Caco-2 (cell line): ENCODE measurements at regions not wholly inside any gene's neighbourhood (a gene's known extent, or its start where the extent isn't known, plus 50 kb on each side); places are given as distances from the start of the nearest gene placed in this dataset.
"Not testable (repeated sequence)": the region's sequence is repeated elsewhere in the genome, so short reads cannot be mapped to it uniquely, and the experiment has no call there.

Experiments
- BruUV-seq: library from RNA; stranded (reverse); fragments of 400-500 nt; replicated peaks from 2 replicates; lab custom pipeline; 2021; lab: Mats Ljungman, UMichigan
- CTCF ChIA-PET: fragments of 300-600 bp; sonication (Branson Sonifier 250); formaldehyde crosslinking; loops from one replicate; lab custom pipeline; 2022; ENCODE audit warnings: antibody characterized with exemption; lab: Charles Lee
- POLR2A ChIA-PET: fragments of 300-600 bp; sonication (Branson Sonifier 250); formaldehyde crosslinking; loops from one replicate; lab custom pipeline; 2022; ENCODE audit warnings: antibody characterized with exemption; lab: Charles Lee
- DNase-seq, 2 experiments: peaks; one replicate each; pipeline versions ENCODE4 v3.0.0 to v3.0.0-alpha.2; 2020 to 2022
- H3K27me3 ChIP-seq: replicated peaks from 2 replicates; pipeline ENCODE4 v1.6.0; 2011; ENCODE audit warnings: low read length; ENCODE audit not compliant: control insufficient read depth, insufficient read depth
- H3K36me3 ChIP-seq: 2 replicates; pipeline ENCODE4 v1.5.1; 2011; ENCODE audit warnings: low read length; ENCODE audit not compliant: control insufficient read depth, insufficient read depth
- H3K4me1 ChIP-seq: fragments of 250-450 bp; sonication (Bioruptor Pico); 2 replicates; pipeline ENCODE4 v1.5.1; 2020; ENCODE audit warnings: mild to moderate bottlenecking
- H3K4me3 ChIP-seq: 2 replicates; pipeline ENCODE4 v1.5.1; 2011; ENCODE audit warnings: low read depth, mild to moderate bottlenecking, control low read depth, low read length
- H3K9me3 ChIP-seq: fragments of 250-450 bp; sonication (Bioruptor Pico); 2 replicates; pipeline ENCODE4 v1.5.1; 2020; ENCODE audit warnings: mild to moderate bottlenecking, moderate library complexity
- H3K27ac Mint-ChIP-seq: one replicate; pipeline ENCODE4 v1.8.0; 2022; ENCODE audit warnings: mixed read lengths; ENCODE audit not compliant: unreplicated experiment
- H3K27me3 Mint-ChIP-seq: one replicate; pipeline ENCODE4 v1.8.0; 2022; ENCODE audit warnings: mixed read lengths; ENCODE audit not compliant: insufficient read depth, unreplicated experiment
- H3K36me3 Mint-ChIP-seq: one replicate; pipeline ENCODE4 v1.8.0; 2022; ENCODE audit warnings: mild to moderate bottlenecking, mixed read lengths; ENCODE audit not compliant: insufficient read depth, unreplicated experiment
- H3K4me1 Mint-ChIP-seq: one replicate; pipeline ENCODE4 v1.8.0; 2022; ENCODE audit warnings: low read depth, mixed read lengths; ENCODE audit not compliant: unreplicated experiment
- H3K4me3 Mint-ChIP-seq: one replicate; pipeline ENCODE4 v1.8.0; 2022; ENCODE audit warnings: mild to moderate bottlenecking, moderate library complexity, mixed read lengths; ENCODE audit not compliant: unreplicated experiment
- H3K9me3 Mint-ChIP-seq: one replicate; pipeline ENCODE4 v1.8.0; 2022; ENCODE audit warnings: mixed read lengths; ENCODE audit not compliant: unreplicated experiment
- CTCF ChIP-seq, 2 experiments: fragments of 200-600 bp in 1 of 2; IDR thresholded peaks; 1 replicate in 1 of 2; 2 replicates in 1 of 2; pipeline versions ENCODE4 v1.5.1 to v1.8.0; 2011 to 2022; ENCODE audit warnings: antibody characterized with exemption in 1 of 2, control low read depth in 1 of 2, inconsistent platforms in 1 of 2, low read depth in 1 of 2, low read length in 1 of 2, mild to moderate bottlenecking in 1 of 2, moderate library complexity in 1 of 2; ENCODE audit not compliant: insufficient read depth in 1 of 2, severe bottlenecking in 1 of 2, unreplicated experiment in 1 of 2
- intact Hi-C: fragments of 100-400 bp; cut with micrococcal nuclease; formaldehyde crosslinking; loops from one replicate; pipeline ENCODE4 v1.10.0; 2022; ENCODE audit not compliant: unreplicated experiment

- Mint-ChIP-seq H3K27me3 (no peaks in the 10 kb centered on the region), H3K9me3 (peaks cover 9% of the 10 kb centered on the region), H3K4me1 (no peaks in the 10 kb centered on the region), H3K36me3 (no peaks in the 10 kb centered on the region), H3K4me3 (no peak overlapping the region), H3K27ac (no peak overlapping the region)
- BruUV-seq, result no TSS peak
- no peaks in the 10 kb centered on the region for H3K27me3 ChIP-seq
- intact Hi-C loops, result no loop called here
- CTCF ChIA-PET, result no interaction called here
- H3K4me1 ChIP-seq, result no peaks in the 10 kb centered on the region
- POLR2A ChIA-PET, result no interaction called here
- H3K9me3 ChIP-seq, result no peaks in the 10 kb centered on the region
- H3K36me3 ChIP-seq, result no peaks in the 10 kb centered on the region
- no peak for TF ChIP-seq CTCF (IDR thresholded peaks at IDR 0.05; ENCODE audit: insufficient read depth in 1 of 2, low read depth in 1 of 2, low read length in 1 of 2, severe bottlenecking in 1 of 2, unreplicated experiment in 1 of 2)
- H3K4me3 ChIP-seq, result no peak overlapping the region
- no peak for DNase-seq
Measured at GRCh38 chr4:162837241-162837640, 329.4 kb downstream of the NAF1 start.

- no peak overlapping the region for H3K4me3 ChIP-seq
- POLR2A ChIA-PET, result no interaction called here
- no peaks in the 10 kb centered on the region for H3K9me3 ChIP-seq
- H3K27me3 ChIP-seq, result no peaks in the 10 kb centered on the region
- Mint-ChIP-seq H3K4me3 (no peak overlapping the region), H3K27ac (no peak overlapping the region), H3K27me3 (no peaks in the 10 kb centered on the region), H3K4me1 (no peaks in the 10 kb centered on the region), H3K9me3 (peaks cover 9% of the 10 kb centered on the region), H3K36me3 (no peaks in the 10 kb centered on the region)
- no TSS peak for BruUV-seq
- CTCF ChIA-PET, result no interaction called here
- intact Hi-C loops, result no loop called here
- H3K4me1 ChIP-seq, result no peaks in the 10 kb centered on the region
- no peak for DNase-seq
- H3K36me3 ChIP-seq, result no peaks in the 10 kb centered on the region
- no peak for TF ChIP-seq CTCF (IDR thresholded peaks at IDR 0.05; ENCODE audit: insufficient read depth in 1 of 2, low read depth in 1 of 2, low read length in 1 of 2, severe bottlenecking in 1 of 2, unreplicated experiment in 1 of 2)
Measured at GRCh38 chr4:162836773-162837172, 329.9 kb downstream of the NAF1 start.

GRCh38 chr4:162836258-162836657 is 330.4 kb downstream of the NAF1 start:
- BruUV-seq, H3K27me3 ChIP-seq, H3K4me3 Mint-ChIP-seq, H3K4me1 Mint-ChIP-seq, CTCF ChIA-PET, H3K27ac Mint-ChIP-seq, H3K9me3 ChIP-seq, intact Hi-C loops, H3K36me3 ChIP-seq, DNase-seq, H3K27me3 Mint-ChIP-seq, H3K4me3 ChIP-seq, H3K36me3 Mint-ChIP-seq, H3K9me3 Mint-ChIP-seq, H3K4me1 ChIP-seq, POLR2A ChIA-PET: not testable (repeated sequence)

GRCh38 chr4:162830899-162831298 is 335.8 kb downstream of the NAF1 start:
- H3K4me1 Mint-ChIP-seq, result no peaks in the 10 kb centered on the region
- intact Hi-C loops, result no loop called here
- no peak for TF ChIP-seq CTCF (IDR thresholded peaks at IDR 0.05; ENCODE audit: insufficient read depth in 1 of 2, low read depth in 1 of 2, low read length in 1 of 2, severe bottlenecking in 1 of 2, unreplicated experiment in 1 of 2)
- peaks cover 3% of the 10 kb centered on the region for H3K27me3 Mint-ChIP-seq
- no peaks in the 10 kb centered on the region for H3K9me3 ChIP-seq
- H3K4me3 ChIP-seq, result no peak overlapping the region
- BruUV-seq, result no TSS peak
- H3K36me3 Mint-ChIP-seq, result no peaks in the 10 kb centered on the region
- POLR2A ChIA-PET, result no interaction called here
- H3K4me3 Mint-ChIP-seq, result no peak overlapping the region
- H3K27ac Mint-ChIP-seq, result no peak overlapping the region
- no peaks in the 10 kb centered on the region for H3K36me3 ChIP-seq
- CTCF ChIA-PET, result interaction anchor here (0.7 kb wide), 1 partner anchor 185 kb away, joined by 3 read pairs; no protein-coding TSS in a partner anchor
- H3K9me3 Mint-ChIP-seq, result no peaks in the 10 kb centered on the region
- no peaks in the 10 kb centered on the region for H3K27me3 ChIP-seq
- H3K4me1 ChIP-seq, result no peaks in the 10 kb centered on the region
- no peak for DNase-seq

GRCh38 chr4:162817374-162817773 is 349.3 kb downstream of the NAF1 start:
- H3K9me3 ChIP-seq, H3K4me1 Mint-ChIP-seq, H3K27me3 Mint-ChIP-seq, H3K27me3 ChIP-seq, BruUV-seq, H3K27ac Mint-ChIP-seq, H3K4me1 ChIP-seq, DNase-seq, CTCF ChIA-PET, H3K4me3 Mint-ChIP-seq, H3K36me3 Mint-ChIP-seq, H3K36me3 ChIP-seq, POLR2A ChIA-PET, H3K4me3 ChIP-seq, intact Hi-C loops: not testable (repeated sequence)
- peaks cover 37% of the 10 kb centered on the region for H3K9me3 Mint-ChIP-seq
